HFFc6 (cell line): ENCODE measurements at regions not wholly inside any gene's neighbourhood (a gene's known extent, or its start where the extent isn't known, plus 50 kb on each side); places are given as distances from the start of the nearest gene placed in this dataset.

Experiments
- DNase-seq: peaks from one replicate; pipeline ENCODE4 v3.0.0-alpha.2; 2018
- H3K27ac Mint-ChIP-seq: 2 replicates; pipeline ENCODE4 v1.8.0; 2020; ENCODE audit warnings: mild to moderate bottlenecking, mixed read lengths
- H3K27me3 Mint-ChIP-seq: 2 replicates; pipeline ENCODE4 v1.8.0; 2021; ENCODE audit warnings: mild to moderate bottlenecking, moderate library complexity, mixed read lengths; ENCODE audit not compliant: insufficient read depth
- H3K36me3 Mint-ChIP-seq: 2 replicates; pipeline ENCODE4 v1.8.0; 2021; ENCODE audit warnings: low read depth, mixed read lengths
- H3K4me1 Mint-ChIP-seq: 2 replicates; pipeline ENCODE4 v1.8.0; 2020; ENCODE audit warnings: low read depth, mixed read lengths
- H3K4me3 Mint-ChIP-seq: 2 replicates; pipeline ENCODE4 v1.8.0; 2020; ENCODE audit warnings: mild to moderate bottlenecking, moderate library complexity, mixed read lengths
- H3K9me3 Mint-ChIP-seq: 2 replicates; pipeline ENCODE4 v1.8.0; 2020; ENCODE audit warnings: mild to moderate bottlenecking, mixed read lengths
- CTCF ChIP-seq: fragments of 200-600 bp; sonication (generic); IDR thresholded peaks from 2 replicates; pipeline ENCODE4 v1.5.0; 2021; ENCODE audit warnings: antibody characterized with exemption, mild to moderate bottlenecking

- TF ChIP-seq CTCF, result no peak
- H3K36me3 Mint-ChIP-seq, result no peaks in the 10 kb centered on the region
- H3K4me3 Mint-ChIP-seq, result no peak overlapping the region
- peaks cover 4% of the 10 kb centered on the region for H3K9me3 Mint-ChIP-seq
- no peaks in the 10 kb centered on the region for H3K4me1 Mint-ChIP-seq
- H3K27ac Mint-ChIP-seq, result no peak overlapping the region
- no peak for DNase-seq
- no peaks in the 10 kb centered on the region for H3K27me3 Mint-ChIP-seq
These were observed 315.3 kb upstream of the FGF13 start for GRCh38 chrX:139026811-139027210.

GRCh38 chrX:139026406-139026805 lies 314.9 kb upstream of the FGF13 start:
- Mint-ChIP-seq H3K9me3 (peaks cover 4% of the 10 kb centered on the region), H3K27ac (no peak overlapping the region), H3K4me3 (no peak overlapping the region), H3K4me1 (no peaks in the 10 kb centered on the region), H3K36me3 (no peaks in the 10 kb centered on the region), H3K27me3 (no peaks in the 10 kb centered on the region)
- no peak for DNase-seq
- no peak for TF ChIP-seq CTCF

- H3K27me3 Mint-ChIP-seq, result no peaks in the 10 kb centered on the region
- H3K36me3 Mint-ChIP-seq, result no peaks in the 10 kb centered on the region
- H3K4me3 Mint-ChIP-seq, result no peak overlapping the region
- no peaks in the 10 kb centered on the region for H3K4me1 Mint-ChIP-seq
- TF ChIP-seq CTCF, result no peak
- no peak for DNase-seq
- H3K9me3 Mint-ChIP-seq, result peaks cover 4% of the 10 kb centered on the region
- H3K27ac Mint-ChIP-seq, result no peak overlapping the region
These were observed 314.3 kb upstream of the FGF13 start for GRCh38 chrX:139025816-139026215.

GRCh38 chrX:139023531-139023930 lies 312.0 kb upstream of the FGF13 start:
- Mint-ChIP-seq H3K36me3 (no peaks in the 10 kb centered on the region), H3K27me3 (no peaks in the 10 kb centered on the region), H3K9me3 (peaks cover 4% of the 10 kb centered on the region), H3K4me1 (no peaks in the 10 kb centered on the region), H3K4me3 (no peak overlapping the region), H3K27ac (no peak overlapping the region)
- no peak for DNase-seq
- no peak for TF ChIP-seq CTCF

GRCh38 chrX:139020801-139021200 lies 309.3 kb upstream of the FGF13 start:
- no peak overlapping the region for H3K27ac Mint-ChIP-seq
- peaks cover 4% of the 10 kb centered on the region; the same call in 1 of the 2 replicates for H3K9me3 Mint-ChIP-seq
- no peak overlapping the region for H3K4me3 Mint-ChIP-seq
- H3K27me3 Mint-ChIP-seq, result no peaks in the 10 kb centered on the region
- no peaks in the 10 kb centered on the region for H3K4me1 Mint-ChIP-seq
- no peak for DNase-seq
- no peaks in the 10 kb centered on the region for H3K36me3 Mint-ChIP-seq
- no peak for TF ChIP-seq CTCF

- no peak for TF ChIP-seq CTCF
- DNase-seq, result no peak
- Mint-ChIP-seq H3K27ac (no peak overlapping the region), H3K4me1 (no peaks in the 10 kb centered on the region), H3K9me3 (peaks cover 4% of the 10 kb centered on the region; the same call in 1 of the 2 replicates), H3K36me3 (no peaks in the 10 kb centered on the region), H3K4me3 (no peak overlapping the region), H3K27me3 (no peaks in the 10 kb centered on the region)
These were observed 306.9 kb upstream of the FGF13 start for GRCh38 chrX:139018436-139018835.
